GM19025 (cell line): ENCODE measurements at regions not wholly inside any gene's neighbourhood (a gene's known extent, or its start where the extent isn't known, plus 50 kb on each side); places are given as distances from the start of the nearest gene placed in this dataset.

Experiments
- ATAC-seq: cut with Tn5 transposase; IDR thresholded peaks from one replicate; pipeline ENCODE4 v1.9.1; 2021; ENCODE audit warnings: mild to moderate bottlenecking, low read depth, moderate library complexity; ENCODE audit not compliant: unreplicated experiment

- ATAC-seq, result no peak
These were observed 265.7 kb upstream of the RTL1 start for GRCh38 chr14:101169267-101169666.

GRCh38 chr14:101171650-101172049 lies 268.1 kb upstream of the RTL1 start:
- ATAC-seq, result no peak

- no peak for ATAC-seq
These were observed 270.4 kb upstream of the RTL1 start for GRCh38 chr14:101173698-101174521.

GRCh38 chr14:101174522-101174838 lies 271.0 kb upstream of the RTL1 start:
- ATAC-seq, result no peak

- no peak for ATAC-seq
These were observed 271.6 kb upstream of the RTL1 start for GRCh38 chr14:101174980-101175606.

GRCh38 chr14:101175731-101176534 lies 272.4 kb upstream of the RTL1 start:
- ATAC-seq, result no peak

- ATAC-seq, result no peak
These were observed 273.1 kb upstream of the RTL1 start for GRCh38 chr14:101176535-101177205.

GRCh38 chr14:101177301-101177971 lies 273.9 kb upstream of the RTL1 start:
- no peak for ATAC-seq

- no peak for ATAC-seq
These were observed 274.9 kb upstream of the RTL1 start for GRCh38 chr14:101178184-101179072.

GRCh38 chr14:101179691-101180211 lies 276.2 kb upstream of the RTL1 start:
- no peak for ATAC-seq

GRCh38 chr14:101181446-101182313 lies 278.2 kb upstream of the RTL1 start:
- no peak for ATAC-seq

GRCh38 chr14:101182476-101182875 lies 279.0 kb upstream of the RTL1 start:
- no peak for ATAC-seq

- ATAC-seq, result no peak
These were observed 280.0 kb upstream of the RTL1 start for GRCh38 chr14:101183376-101184103.

- no peak for ATAC-seq
These were observed 280.6 kb upstream of the RTL1 start for GRCh38 chr14:101184104-101184455.

GRCh38 chr14:101184572-101184971 lies 281.1 kb upstream of the RTL1 start:
- ATAC-seq, result no peak

- ATAC-seq, result no peak
These were observed 281.7 kb upstream of the RTL1 start for GRCh38 chr14:101185073-101185835.

- ATAC-seq, result no peak
These were observed 282.4 kb upstream of the RTL1 start for GRCh38 chr14:101185946-101186345.
